22Rv1 (cell line): ENCODE measurements at regions not wholly inside any gene's neighbourhood (a gene's known extent, or its start where the extent isn't known, plus 50 kb on each side); places are given as distances from the start of the nearest gene placed in this dataset.

Experiments used
- H3K27ac ChIP-seq: fragments of 450-650 bp; 2 replicates; pipeline ENCODE4 v1.5.1; 2017
- CTCF ChIP-seq: fragments of 450-650 bp; IDR thresholded peaks from 2 replicates; pipeline ENCODE4 v1.5.1; 2017; ENCODE audit warnings: mild to moderate bottlenecking
- ZFX ChIP-seq: fragments of 450-650 bp; IDR thresholded peaks from 2 replicates; pipeline ENCODE4 v1.6.1; 2017; ENCODE audit warnings: antibody characterized with exemption, borderline replicate concordance

GRCh38 chr5:72760259-72760658, 56.2 kb upstream of the TNPO1 start:
- H3K27ac ChIP-seq: no peak overlapping the region
- TF ChIP-seq ZFX: no peak
- no peak for TF ChIP-seq CTCF

- no peak for TF ChIP-seq CTCF
- TF ChIP-seq ZFX: no peak
- H3K27ac ChIP-seq: no peak overlapping the region
Observed at GRCh38 chr5:72752909-72753308, 63.6 kb upstream of the TNPO1 start.

GRCh38 chr5:72749362-72749997, 67.0 kb upstream of the TNPO1 start:
- no peak overlapping the region for H3K27ac ChIP-seq
- TF ChIP-seq CTCF (no peak), ZFX (no peak)

- no peak for TF ChIP-seq ZFX
- no peak for TF ChIP-seq CTCF
- H3K27ac ChIP-seq: no peak overlapping the region
Observed at GRCh38 chr5:72747826-72748225, 68.6 kb upstream of the TNPO1 start.

GRCh38 chr5:72746736-72747135, 69.7 kb upstream of the TNPO1 start:
- TF ChIP-seq ZFX (no peak), CTCF (no peak)
- no peak overlapping the region for H3K27ac ChIP-seq

GRCh38 chr5:72744136-72744535, 72.3 kb upstream of the TNPO1 start:
- no peak overlapping the region for H3K27ac ChIP-seq
- TF ChIP-seq ZFX (no peak), CTCF (no peak)

- TF ChIP-seq ZFX (no peak), CTCF (no peak)
Observed at GRCh38 chr5:72741805-72742204, 74.7 kb upstream of the TNPO1 start.

More at GRCh38 chr5:72741805-72742204, 74.7 kb upstream of the TNPO1 start:
- no peak overlapping the region for H3K27ac ChIP-seq
